Transverse colon (tissue), 4 donors: ENCODE measurements at regions not wholly inside any gene's neighbourhood (a gene's known extent, or its start where the extent isn't known, plus 50 kb on each side); places are given as distances from the start of the nearest gene placed in this dataset.

Experiments used
- DNase-seq: peaks from one replicate; pipeline ENCODE4 v3.0.0-alpha.2; 2019
- H3K27ac ChIP-seq, 4 donors: fragments of 200-600 bp; sonication (generic); 2 replicates each; pipeline ENCODE4 v1.5.1; 2016 to 2018; ENCODE audit warnings: inconsistent platforms in 4 of 4
- H3K27me3 ChIP-seq: fragments of 200-600 bp; sonication (generic); 2 replicates; pipeline ENCODE4 v1.5.1; 2017; ENCODE audit warnings: inconsistent platforms
- H3K36me3 ChIP-seq, 4 donors: fragments of 200-600 bp; sonication (generic); 2 replicates each; pipeline ENCODE4 v1.5.1; 2017 to 2019; ENCODE audit warnings: inconsistent platforms in 4 of 4
- H3K4me1 ChIP-seq, 4 donors: fragments of 200-600 bp; sonication (generic); 2 replicates each; pipeline ENCODE4 v1.5.1; 2017 to 2020; ENCODE audit warnings: inconsistent platforms in 4 of 4
- H3K4me3 ChIP-seq, 4 donors: fragments of 200-600 bp; sonication (generic); 1 replicate in 1 of 4; 2 replicates in 3 of 4; pipeline versions ENCODE4 v1.5.1 to v1.6.1; 2017 to 2019; ENCODE audit warnings: inconsistent platforms in 4 of 4
- H3K9me3 ChIP-seq, 2 donors: fragments of 200-600 bp; sonication (generic); 2 replicates each; pipeline ENCODE4 v1.5.1; 2017 to 2019; ENCODE audit warnings: inconsistent platforms in 2 of 2
- CTCF ChIP-seq, 5 experiments: fragments of 200-600 bp in 3 of 5; fragments of 450-650 bp in 2 of 5; sonication (generic) in 3 of 5; IDR thresholded peaks; 1 replicate in 2 of 5; 2 replicates in 3 of 5; pipeline ENCODE4 v1.5.1; 2016 to 2017; ENCODE audit warnings: antibody characterized with exemption in 5 of 5, inconsistent platforms in 3 of 5, mild to moderate bottlenecking in 2 of 5, moderate library complexity in 1 of 5
- EP300 ChIP-seq: sonication (generic); formaldehyde crosslinking; IDR thresholded peaks from one replicate; pipeline ENCODE4 v1.6.1; 2017; ENCODE audit warnings: antibody characterized with exemption, low read depth
- POLR2A ChIP-seq: fragments of 450-650 bp; IDR thresholded peaks from one replicate; pipeline ENCODE4 v1.6.1; 2016; ENCODE audit warnings: antibody characterized with exemption, mild to moderate bottlenecking, moderate library complexity
- POLR2AphosphoS5 ChIP-seq, 3 donors: sonication (generic); formaldehyde crosslinking; IDR thresholded peaks; one replicate each; pipeline ENCODE4 v1.6.1; 2016; ENCODE audit warnings: antibody characterized with exemption in 3 of 3
- WGBS, 2 donors: methylation state at CpG; one replicate each; pipeline ENCODE4 v1.1.5; 2018; ENCODE audit warnings: low coverage in 1 of 2; 5-methylcytosine and 5-hydroxymethylcytosine counted together
- in situ Hi-C, 4 donors: fragments of 200-750 bp; cut with MboI; loops; one replicate each; pipeline versions ENCODE4 v1.15.0 to v1.15.1; 2017; ENCODE audit warnings: low sequenced_read_pairs in 3 of 4, low pct_ligation_motif_present in 1 of 4, low pct_unique_long_range_greater_than_20kb in 1 of 4
- intact Hi-C: fragments of 100-400 bp; cut with DNase I; formaldehyde crosslinking; loops from one replicate; pipeline ENCODE4 v1.15.1; 2023; ENCODE audit warnings: low total_unique reads

DNA sequence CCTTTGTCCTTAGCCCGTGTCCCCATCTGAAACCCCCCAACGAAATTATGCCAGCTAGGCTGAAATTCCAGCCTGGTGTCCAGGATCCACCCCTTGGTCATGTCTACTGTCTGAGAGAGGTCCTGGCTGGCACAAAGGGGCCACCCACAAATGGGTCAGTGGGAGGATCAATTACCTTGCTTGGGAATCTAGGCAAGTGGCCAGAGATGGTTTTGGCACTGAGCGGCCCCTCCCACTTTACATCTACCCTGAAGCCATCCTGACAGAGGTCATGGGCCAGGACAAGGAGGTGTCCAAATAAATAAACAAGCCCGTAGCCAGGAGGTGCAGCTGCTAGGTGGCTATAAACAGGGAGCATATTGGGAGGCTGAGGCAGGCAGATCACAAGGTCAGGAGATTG is 311.5 kb downstream of the MN1 start:
- no peak for TF ChIP-seq CTCF (IDR thresholded peaks at IDR 0.05)
- TF ChIP-seq EP300: no peak
- DNase-seq: no peak
- in situ Hi-C loops: no loop called here
- no peaks in the 10 kb centered on the region for H3K9me3 ChIP-seq
- peaks cover 2 to 23% (median 11%) of the 10 kb centered on the region in 4 donors for H3K4me1 ChIP-seq
- H3K27me3 ChIP-seq: no peaks in the 10 kb centered on the region
- intact Hi-C loops: no loop called here
- H3K36me3 ChIP-seq: no peaks in the 10 kb centered on the region
- no peak overlapping the region for H3K27ac ChIP-seq
- H3K4me3 ChIP-seq: no peak overlapping the region
- WGBS, 2 donors: 29 to 72% methylated on average over 1 to 4 of the region's 4 CpGs

DNA sequence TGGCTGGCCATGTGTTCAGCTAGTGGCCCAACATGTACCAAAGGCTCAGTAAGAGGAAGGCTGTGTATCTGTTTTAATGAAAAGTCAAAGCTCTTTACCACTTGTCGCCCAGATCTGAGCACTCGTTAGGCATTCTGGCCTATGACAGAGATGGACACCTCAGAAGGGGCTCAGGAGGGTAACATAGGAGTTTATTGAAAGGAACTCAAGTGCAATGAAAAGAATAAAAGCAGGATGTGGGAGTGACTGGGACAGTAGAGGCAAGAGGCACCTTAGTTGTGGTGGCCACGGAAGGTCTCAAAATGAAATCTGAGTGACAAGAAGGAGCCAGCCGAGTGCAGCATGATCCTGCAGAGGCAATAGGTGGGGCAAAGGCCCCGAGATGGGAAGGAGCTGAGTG is 309.7 kb downstream of the MN1 start:
- Histone ChIP-seq H3K27me3 (no peaks in the 10 kb centered on the region), H3K4me3 (no peak overlapping the region), H3K27ac (no peak overlapping the region), H3K36me3 (no peaks in the 10 kb centered on the region), H3K9me3 (no peaks in the 10 kb centered on the region), H3K4me1 (peaks cover 2 to 23% (median 11%) of the 10 kb centered on the region in 4 donors)
- no peak for TF ChIP-seq EP300
- TF ChIP-seq CTCF (IDR thresholded peaks at IDR 0.05): no peak
- no peak for TF ChIP-seq POLR2A
- no peak for TF ChIP-seq POLR2AphosphoS5 (IDR thresholded peaks at IDR 0.05)
- in situ Hi-C loops: no loop called here
- intact Hi-C loops: no loop called here
- no peak for DNase-seq
- 67 to 92% methylated on average over 1 to 5 of the region's 5 CpGs for WGBS, 2 donors

- no peak overlapping the region for H3K4me3 ChIP-seq
- TF ChIP-seq EP300 (no peak), POLR2A (no peak), CTCF (IDR thresholded peaks at IDR 0.05) (no peak), POLR2AphosphoS5 (IDR thresholded peaks at IDR 0.05) (no peak)
- H3K27me3 ChIP-seq: no peaks in the 10 kb centered on the region
- in situ Hi-C loops (no loop called here), intact Hi-C loops (no loop called here)
- no peaks in the 10 kb centered on the region for H3K36me3 ChIP-seq
- no peak for DNase-seq
- WGBS, 2 donors: 80 to 84% methylated on average over 2 to 5 of the region's 5 CpGs
- no peaks in the 10 kb centered on the region for H3K9me3 ChIP-seq
- H3K27ac ChIP-seq: no peak overlapping the region
- H3K4me1 ChIP-seq: peaks cover 2 to 23% (median 11%) of the 10 kb centered on the region in 4 donors
Observed at GRCh38 chr22:27492566-27493201, 308.9 kb downstream of the MN1 start.

DNA sequence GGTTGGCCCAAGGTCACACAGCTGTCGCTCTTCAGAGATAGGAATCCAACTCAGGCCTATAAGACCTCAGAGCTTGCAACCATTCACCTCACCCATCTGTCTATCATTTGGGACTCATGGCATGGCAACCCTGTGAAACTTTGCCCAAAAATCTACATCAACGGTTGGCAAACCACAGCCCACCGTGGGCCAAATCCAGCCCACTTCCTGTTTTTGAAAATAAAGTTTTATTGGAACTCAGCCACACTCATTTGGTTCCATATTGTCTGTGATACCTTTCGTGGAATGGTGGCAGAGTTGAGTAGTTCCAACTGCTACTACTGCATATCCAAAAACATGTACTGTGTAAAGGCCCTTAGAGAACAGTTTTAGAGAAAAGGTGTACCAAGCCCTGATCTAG is 307.8 kb downstream of the MN1 start:
- 63 to 68% methylated on average over 3 to 4 of the region's 4 CpGs for WGBS, 2 donors
- DNase-seq: no peak
- in situ Hi-C loops: no loop called here

More for the DNA sequence above, 307.8 kb downstream of the MN1 start:
- H3K27me3 ChIP-seq: no peaks in the 10 kb centered on the region
- H3K36me3 ChIP-seq: no peaks in the 10 kb centered on the region
- peaks cover under 1 to 13% (median 4%) of the 10 kb centered on the region in 4 donors for H3K4me1 ChIP-seq
- H3K27ac ChIP-seq: no peak overlapping the region
- H3K4me3 ChIP-seq: no peak overlapping the region
- TF ChIP-seq POLR2AphosphoS5 (IDR thresholded peaks at IDR 0.05): no peak
- TF ChIP-seq POLR2A: no peak
- no peak for TF ChIP-seq EP300
- no peak for TF ChIP-seq CTCF (IDR thresholded peaks at IDR 0.05)
- no peaks in the 10 kb centered on the region for H3K9me3 ChIP-seq
- intact Hi-C loops: no loop called here
